ENCODE measurements at regions not wholly inside any gene's neighbourhood (a gene's known extent, or its start where the extent isn't known, plus 50 kb on each side); places are given as distances from the start of the nearest gene placed in this dataset.

GRCh38 chr3:106168962-106169750 lies 300.3 kb upstream of the CBLB start:
- no peak for DNase-seq (ENCODE audit: low read depth in 2 of 3, low spot score in 2 of 3)

- DNase-seq (ENCODE audit: low read depth in 2 of 3, low spot score in 2 of 3): no peak
Observed at GRCh38 chr3:106170636-106171035, 301.8 kb upstream of the CBLB start.

- DNase-seq (ENCODE audit: low read depth in 2 of 3, low spot score in 2 of 3): no peak
Observed at GRCh38 chr3:106172101-106172500, 303.3 kb upstream of the CBLB start.

- no peak for DNase-seq (ENCODE audit: low read depth in 2 of 3, low spot score in 2 of 3)
Observed at GRCh38 chr3:106172780-106173179, 304.0 kb upstream of the CBLB start.

- no peak for DNase-seq (ENCODE audit: low read depth in 2 of 3, low spot score in 2 of 3)
Observed at GRCh38 chr3:106175276-106175675, 306.5 kb upstream of the CBLB start.

GRCh38 chr3:106176734-106177133 lies 307.9 kb upstream of the CBLB start:
- peak in 1 of 3 experiments; percentile 17 for DNase-seq (ENCODE audit: low read depth in 2 of 3, low spot score in 2 of 3)

GRCh38 chr3:106182950-106183511 lies 314.2 kb upstream of the CBLB start:
- no peak for DNase-seq (ENCODE audit: low read depth in 2 of 3, low spot score in 2 of 3)

- no peak for DNase-seq (ENCODE audit: low read depth in 2 of 3, low spot score in 2 of 3)
Observed at GRCh38 chr3:106183762-106184391, 315.1 kb upstream of the CBLB start.

GRCh38 chr3:106184540-106185457 lies 316.0 kb upstream of the CBLB start:
- DNase-seq (ENCODE audit: low read depth in 2 of 3, low spot score in 2 of 3): no peak

GRCh38 chr3:106185949-106186348 lies 317.1 kb upstream of the CBLB start:
- no peak for DNase-seq (ENCODE audit: low read depth in 2 of 3, low spot score in 2 of 3)

- no peak for DNase-seq (ENCODE audit: low read depth in 2 of 3, low spot score in 2 of 3)
Observed at GRCh38 chr3:106190296-106190695, 321.5 kb upstream of the CBLB start.

GRCh38 chr3:106191211-106191610 lies 322.4 kb upstream of the CBLB start:
- no peak for DNase-seq (ENCODE audit: low read depth in 2 of 3, low spot score in 2 of 3)

GRCh38 chr3:106191913-106192312 lies 323.1 kb upstream of the CBLB start:
- DNase-seq (ENCODE audit: low read depth in 2 of 3, low spot score in 2 of 3): no peak

- no peak for DNase-seq (ENCODE audit: low read depth in 2 of 3, low spot score in 2 of 3)
Observed at GRCh38 chr3:106193876-106194275, 325.1 kb upstream of the CBLB start.

- no peak for DNase-seq (ENCODE audit: low read depth in 2 of 3, low spot score in 2 of 3)
Observed at GRCh38 chr3:106194726-106195125, 325.9 kb upstream of the CBLB start.

- no peak for DNase-seq (ENCODE audit: low read depth in 2 of 3, low spot score in 2 of 3)
Observed at GRCh38 chr3:106197532-106198194, 328.9 kb upstream of the CBLB start.

GRCh38 chr3:106204160-106204868 lies 335.5 kb upstream of the CBLB start:
- DNase-seq (ENCODE audit: low read depth in 2 of 3, low spot score in 2 of 3): no peak

GRCh38 chr3:106206146-106206545 lies 337.3 kb upstream of the CBLB start:
- no peak for DNase-seq (ENCODE audit: low read depth in 2 of 3, low spot score in 2 of 3)

- no peak for DNase-seq (ENCODE audit: low read depth in 2 of 3, low spot score in 2 of 3)
Observed at GRCh38 chr3:106206613-106207012, 337.8 kb upstream of the CBLB start.

GRCh38 chr3:106208251-106208650 lies 339.4 kb upstream of the CBLB start:
- DNase-seq (ENCODE audit: low read depth in 2 of 3, low spot score in 2 of 3): no peak
